ENCODE measurements at regions not wholly inside any gene's neighbourhood (a gene's known extent, or its start where the extent isn't known, plus 50 kb on each side); places are given as distances from the start of the nearest gene placed in this dataset.

DNA sequence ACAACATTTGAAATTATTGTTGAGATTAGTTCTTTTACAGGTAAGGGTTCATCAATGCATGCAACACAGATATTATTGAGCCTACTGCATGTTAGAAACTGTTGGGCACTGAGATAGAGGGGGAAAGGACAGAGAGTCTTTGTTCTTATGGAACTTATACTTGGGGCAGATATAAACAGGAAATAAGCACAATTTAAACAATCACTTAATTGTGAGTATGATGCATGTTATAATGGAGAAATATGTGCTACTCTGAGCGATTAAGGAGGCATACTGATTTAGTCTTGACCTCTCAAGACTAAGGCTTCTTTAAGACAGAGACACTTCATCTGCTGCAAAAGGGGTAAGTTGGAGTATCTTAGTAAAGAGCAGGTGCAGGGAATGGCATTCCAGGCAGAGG, 593.3 kb downstream of the CCSER2 start (continued):
- no peak for TF ChIP-seq JUNB (IDR thresholded peaks at IDR 0.05; ENCODE audit: unreplicated experiment)

DNA sequence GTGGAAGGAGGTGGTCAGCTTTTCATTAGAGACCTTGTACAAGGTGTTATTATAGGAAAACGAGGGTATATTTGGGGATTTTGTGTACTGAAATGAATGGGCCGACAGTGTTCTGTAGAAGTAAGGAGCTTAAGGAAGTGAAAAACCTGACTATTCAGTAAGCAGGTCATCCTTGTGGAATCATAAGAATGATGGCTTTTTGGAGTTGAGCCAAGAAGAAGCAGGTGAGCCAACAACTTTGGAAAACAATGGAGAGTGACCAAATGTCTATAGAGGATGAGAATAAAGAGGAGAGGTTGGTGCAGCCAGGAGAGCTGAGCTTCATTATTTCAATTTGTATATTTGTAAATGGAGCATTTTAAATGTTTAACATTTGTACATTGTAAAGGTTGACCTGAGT, 595.7 kb downstream of the CCSER2 start:
- H3K4me3 ChIP-seq, result no peak overlapping the region
- H3K4me2 ChIP-seq, result no peak overlapping the region
- H3K36me3 ChIP-seq (ENCODE audit: insufficient read depth), result no peaks in the 10 kb centered on the region
- H3K4me1 Mint-ChIP-seq, result no peaks in the 10 kb centered on the region
- peaks cover 4% of the 10 kb centered on the region for H3K27me3 Mint-ChIP-seq (ENCODE audit: insufficient read depth, low read depth, poor library complexity)
- no peaks in the 10 kb centered on the region for H3K79me2 ChIP-seq (replicated peaks; ENCODE audit: insufficient read depth)
- H3K9me3 Mint-ChIP-seq, result peaks cover 37% of the 10 kb centered on the region
- H3K27me3 ChIP-seq (ENCODE audit: insufficient read depth), result no peaks in the 10 kb centered on the region
- H3K4me3 Mint-ChIP-seq, result no peak overlapping the region
- H3F3A ChIP-seq (replicated peaks; ENCODE audit: low read depth), result no peaks in the 10 kb centered on the region
- TF ChIP-seq, protein P1, sequence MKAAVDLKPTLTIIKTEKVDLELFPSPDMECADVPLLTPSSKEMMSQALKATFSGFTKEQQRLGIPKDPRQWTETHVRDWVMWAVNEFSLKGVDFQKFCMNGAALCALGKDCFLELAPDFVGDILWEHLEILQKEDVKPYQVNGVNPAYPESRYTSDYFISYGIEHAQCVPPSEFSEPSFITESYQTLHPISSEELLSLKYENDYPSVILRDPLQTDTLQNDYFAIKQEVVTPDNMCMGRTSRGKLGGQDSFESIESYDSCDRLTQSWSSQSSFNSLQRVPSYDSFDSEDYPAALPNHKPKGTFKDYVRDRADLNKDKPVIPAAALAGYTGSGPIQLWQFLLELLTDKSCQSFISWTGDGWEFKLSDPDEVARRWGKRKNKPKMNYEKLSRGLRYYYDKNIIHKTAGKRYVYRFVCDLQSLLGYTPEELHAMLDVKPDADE (IDR thresholded peaks at IDR 0.05), result no peak
- no peak for TF ChIP-seq STAT1 (IDR thresholded peaks at IDR 0.05; ENCODE audit: unreplicated experiment)
- TF ChIP-seq EZH2phosphoT487 (IDR thresholded peaks at IDR 0.05; ENCODE audit: unreplicated experiment), result no peak
- TF ChIP-seq, protein P2, sequence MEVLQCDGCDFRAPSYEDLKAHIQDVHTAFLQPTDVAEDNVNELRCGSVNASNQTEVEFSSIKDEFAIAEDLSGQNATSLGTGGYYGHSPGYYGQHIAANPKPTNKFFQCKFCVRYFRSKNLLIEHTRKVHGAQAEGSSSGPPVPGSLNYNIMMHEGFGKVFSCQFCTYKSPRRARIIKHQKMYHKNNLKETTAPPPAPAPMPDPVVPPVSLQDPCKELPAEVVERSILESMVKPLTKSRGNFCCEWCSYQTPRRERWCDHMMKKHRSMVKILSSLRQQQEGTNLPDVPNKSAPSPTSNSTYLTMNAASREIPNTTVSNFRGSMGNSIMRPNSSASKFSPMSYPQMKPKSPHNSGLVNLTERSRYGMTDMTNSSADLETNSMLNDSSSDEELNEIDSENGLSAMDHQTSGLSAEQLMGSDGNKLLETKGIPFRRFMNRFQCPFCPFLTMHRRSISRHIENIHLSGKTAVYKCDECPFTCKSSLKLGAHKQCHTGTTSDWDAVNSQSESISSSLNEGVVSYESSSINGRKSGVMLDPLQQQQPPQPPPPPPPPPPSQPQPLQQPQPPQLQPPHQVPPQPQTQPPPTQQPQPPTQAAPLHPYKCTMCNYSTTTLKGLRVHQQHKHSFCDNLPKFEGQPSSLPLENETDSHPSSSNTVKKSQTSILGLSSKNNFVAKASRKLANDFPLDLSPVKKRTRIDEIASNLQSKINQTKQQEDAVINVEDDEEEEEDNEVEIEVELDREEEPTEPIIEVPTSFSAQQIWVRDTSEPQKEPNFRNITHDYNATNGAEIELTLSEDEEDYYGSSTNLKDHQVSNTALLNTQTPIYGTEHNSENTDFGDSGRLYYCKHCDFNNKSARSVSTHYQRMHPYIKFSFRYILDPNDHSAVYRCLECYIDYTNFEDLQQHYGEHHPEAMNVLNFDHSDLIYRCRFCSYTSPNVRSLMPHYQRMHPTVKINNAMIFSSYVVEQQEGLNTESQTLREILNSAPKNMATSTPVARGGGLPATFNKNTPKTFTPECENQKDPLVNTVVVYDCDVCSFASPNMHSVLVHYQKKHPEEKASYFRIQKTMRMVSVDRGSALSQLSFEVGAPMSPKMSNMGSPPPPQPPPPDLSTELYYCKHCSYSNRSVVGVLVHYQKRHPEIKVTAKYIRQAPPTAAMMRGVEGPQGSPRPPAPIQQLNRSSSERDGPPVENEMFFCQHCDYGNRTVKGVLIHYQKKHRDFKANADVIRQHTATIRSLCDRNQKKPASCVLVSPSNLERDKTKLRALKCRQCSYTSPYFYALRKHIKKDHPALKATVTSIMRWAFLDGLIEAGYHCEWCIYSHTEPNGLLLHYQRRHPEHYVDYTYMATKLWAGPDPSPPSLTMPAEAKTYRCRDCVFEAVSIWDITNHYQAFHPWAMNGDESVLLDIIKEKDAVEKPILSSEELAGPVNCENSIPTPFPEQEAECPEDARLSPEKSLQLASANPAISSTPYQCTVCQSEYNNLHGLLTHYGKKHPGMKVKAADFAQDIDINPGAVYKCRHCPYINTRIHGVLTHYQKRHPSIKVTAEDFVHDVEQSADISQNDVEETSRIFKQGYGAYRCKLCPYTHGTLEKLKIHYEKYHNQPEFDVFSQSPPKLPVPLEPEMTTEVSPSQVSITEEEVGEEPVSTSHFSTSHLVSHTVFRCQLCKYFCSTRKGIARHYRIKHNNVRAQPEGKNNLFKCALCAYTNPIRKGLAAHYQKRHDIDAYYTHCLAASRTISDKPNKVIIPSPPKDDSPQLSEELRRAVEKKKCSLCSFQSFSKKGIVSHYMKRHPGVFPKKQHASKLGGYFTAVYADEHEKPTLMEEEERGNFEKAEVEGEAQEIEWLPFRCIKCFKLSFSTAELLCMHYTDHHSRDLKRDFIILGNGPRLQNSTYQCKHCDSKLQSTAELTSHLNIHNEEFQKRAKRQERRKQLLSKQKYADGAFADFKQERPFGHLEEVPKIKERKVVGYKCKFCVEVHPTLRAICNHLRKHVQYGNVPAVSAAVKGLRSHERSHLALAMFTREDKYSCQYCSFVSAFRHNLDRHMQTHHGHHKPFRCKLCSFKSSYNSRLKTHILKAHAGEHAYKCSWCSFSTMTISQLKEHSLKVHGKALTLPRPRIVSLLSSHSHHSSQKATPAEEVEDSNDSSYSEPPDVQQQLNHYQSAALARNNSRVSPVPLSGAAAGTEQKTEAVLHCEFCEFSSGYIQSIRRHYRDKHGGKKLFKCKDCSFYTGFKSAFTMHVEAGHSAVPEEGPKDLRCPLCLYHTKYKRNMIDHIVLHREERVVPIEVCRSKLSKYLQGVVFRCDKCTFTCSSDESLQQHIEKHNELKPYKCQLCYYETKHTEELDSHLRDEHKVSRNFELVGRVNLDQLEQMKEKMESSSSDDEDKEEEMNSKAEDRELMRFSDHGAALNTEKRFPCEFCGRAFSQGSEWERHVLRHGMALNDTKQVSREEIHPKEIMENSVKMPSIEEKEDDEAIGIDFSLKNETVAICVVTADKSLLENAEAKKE (CRISPR knock-in tag; IDR thresholded peaks at IDR 0.05), result no peak
- ATAC-seq, result no peak
- no peaks in the 10 kb centered on the region for H3K9me2 ChIP-seq (ENCODE audit: insufficient read depth)
- no peak overlapping the region for H2AFZ ChIP-seq
- H4K20me1 ChIP-seq (replicated peaks; ENCODE audit: insufficient read depth), result no peaks in the 10 kb centered on the region
- H3K27ac Mint-ChIP-seq, result no peak overlapping the region
- H3K27ac ChIP-seq (ENCODE audit: low read depth), result no peak overlapping the region
- no peak for DNase-seq (ENCODE audit: low spot score)
- peaks cover 7% of the 10 kb centered on the region for H3K36me3 Mint-ChIP-seq (ENCODE audit: low read depth)
- no peaks in the 10 kb centered on the region for H3K4me1 ChIP-seq (ENCODE audit: insufficient read depth)

Data from GM23338 (cell line).